ENCODE measurements at regions not wholly inside any gene's neighbourhood (a gene's known extent, or its start where the extent isn't known, plus 50 kb on each side); places are given as distances from the start of the nearest gene placed in this dataset.

DNA sequence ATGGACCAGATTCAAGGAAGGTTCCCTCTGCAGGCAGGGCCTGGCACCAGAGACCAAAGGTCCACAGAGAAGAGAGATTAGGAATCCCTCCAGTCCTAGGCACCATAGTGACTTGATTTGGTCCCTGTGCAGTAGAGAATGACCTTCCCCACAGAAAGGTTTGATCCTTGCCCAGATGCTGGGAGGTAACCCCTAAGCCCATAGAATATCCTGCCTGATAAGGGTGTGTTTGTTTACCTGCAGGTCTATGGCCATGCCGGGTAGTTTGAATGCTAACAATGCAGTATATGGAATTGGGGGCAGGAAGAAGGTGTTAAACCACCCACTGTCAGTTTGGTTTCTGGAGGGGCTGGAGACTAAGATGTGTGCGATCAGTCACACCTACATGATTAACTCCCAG, 57.1 kb upstream of the NFASC start:
- TF ChIP-seq, protein P1, sequence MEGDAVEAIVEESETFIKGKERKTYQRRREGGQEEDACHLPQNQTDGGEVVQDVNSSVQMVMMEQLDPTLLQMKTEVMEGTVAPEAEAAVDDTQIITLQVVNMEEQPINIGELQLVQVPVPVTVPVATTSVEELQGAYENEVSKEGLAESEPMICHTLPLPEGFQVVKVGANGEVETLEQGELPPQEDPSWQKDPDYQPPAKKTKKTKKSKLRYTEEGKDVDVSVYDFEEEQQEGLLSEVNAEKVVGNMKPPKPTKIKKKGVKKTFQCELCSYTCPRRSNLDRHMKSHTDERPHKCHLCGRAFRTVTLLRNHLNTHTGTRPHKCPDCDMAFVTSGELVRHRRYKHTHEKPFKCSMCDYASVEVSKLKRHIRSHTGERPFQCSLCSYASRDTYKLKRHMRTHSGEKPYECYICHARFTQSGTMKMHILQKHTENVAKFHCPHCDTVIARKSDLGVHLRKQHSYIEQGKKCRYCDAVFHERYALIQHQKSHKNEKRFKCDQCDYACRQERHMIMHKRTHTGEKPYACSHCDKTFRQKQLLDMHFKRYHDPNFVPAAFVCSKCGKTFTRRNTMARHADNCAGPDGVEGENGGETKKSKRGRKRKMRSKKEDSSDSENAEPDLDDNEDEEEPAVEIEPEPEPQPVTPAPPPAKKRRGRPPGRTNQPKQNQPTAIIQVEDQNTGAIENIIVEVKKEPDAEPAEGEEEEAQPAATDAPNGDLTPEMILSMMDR (IDR thresholded peaks at IDR 0.05; ENCODE audit: control insufficient read depth, insufficient read depth, low read depth, low read length, missing control alignments) = no peak
- no peak for DNase-seq (ENCODE audit: low read depth)
- no peak overlapping the region for H3K4me3 ChIP-seq (ENCODE audit: control insufficient read depth, low read depth, low read length)

DNA sequence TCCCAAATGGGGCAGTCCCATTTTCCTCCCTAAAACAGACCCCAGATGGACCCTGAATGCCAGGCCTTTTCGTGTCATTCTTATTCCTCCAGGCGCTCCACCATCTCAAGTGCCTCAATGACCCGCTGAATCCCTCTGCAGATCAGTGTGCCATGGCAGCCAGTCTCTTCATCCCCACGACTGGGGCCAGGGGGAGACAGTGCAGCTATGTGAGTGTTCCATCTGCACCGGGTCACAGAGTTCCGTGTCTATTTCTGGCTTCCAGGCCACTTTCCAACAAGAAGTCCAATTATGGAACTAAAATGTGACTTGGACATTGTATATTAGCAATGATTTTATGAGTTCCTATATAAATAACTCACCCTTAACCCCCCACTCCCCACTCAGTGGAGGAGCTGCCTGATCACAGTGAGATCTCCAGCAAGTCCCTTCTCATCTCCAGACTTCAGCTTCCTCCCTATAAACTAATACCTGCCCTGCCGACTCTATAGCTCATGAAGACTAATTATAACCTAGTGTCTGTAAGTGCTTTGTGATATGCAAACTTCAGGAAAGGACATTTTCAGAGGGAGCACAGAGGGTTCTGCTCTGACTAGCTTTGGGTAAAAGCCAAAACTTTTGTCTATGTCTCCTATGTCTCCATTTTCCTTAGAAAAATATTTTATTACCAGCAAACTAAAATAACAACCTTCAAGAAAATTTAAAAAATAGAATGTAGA, 56.3 kb upstream of the NFASC start:
- no peak overlapping the region for H3K4me3 ChIP-seq (ENCODE audit: control insufficient read depth, low read depth, low read length)
- DNase-seq (ENCODE audit: low read depth) = no peak
- TF ChIP-seq, protein P1 (IDR thresholded peaks at IDR 0.05; ENCODE audit: control insufficient read depth, insufficient read depth, low read depth, low read length, missing control alignments) = no peak

DNA sequence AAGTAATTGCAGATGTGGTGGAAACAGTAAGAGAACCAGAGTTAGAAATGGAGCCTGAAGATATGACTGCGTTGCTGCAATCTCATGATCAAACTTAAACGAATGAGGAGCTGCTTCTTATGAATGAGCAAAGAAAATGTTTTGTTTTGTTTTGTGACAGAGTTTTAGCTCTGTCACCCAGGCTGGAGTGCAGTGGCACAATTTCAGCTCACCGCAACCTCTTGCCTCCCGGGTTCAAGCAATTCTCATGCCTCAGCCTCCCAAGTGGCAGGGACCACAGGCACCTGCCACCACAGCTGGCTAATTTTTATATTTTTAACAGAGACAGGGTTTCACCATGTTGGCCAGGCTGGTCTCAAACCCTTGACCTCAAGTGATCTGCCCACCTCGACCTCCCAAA, 53.3 kb upstream of the NFASC start:
- DNase-seq (ENCODE audit: low read depth) = no peak
- H3K4me3 ChIP-seq (ENCODE audit: control insufficient read depth, low read depth, low read length) = no peak overlapping the region
- TF ChIP-seq, protein P1 (IDR thresholded peaks at IDR 0.05; ENCODE audit: control insufficient read depth, insufficient read depth, low read depth, low read length, missing control alignments) = no peak

DNA sequence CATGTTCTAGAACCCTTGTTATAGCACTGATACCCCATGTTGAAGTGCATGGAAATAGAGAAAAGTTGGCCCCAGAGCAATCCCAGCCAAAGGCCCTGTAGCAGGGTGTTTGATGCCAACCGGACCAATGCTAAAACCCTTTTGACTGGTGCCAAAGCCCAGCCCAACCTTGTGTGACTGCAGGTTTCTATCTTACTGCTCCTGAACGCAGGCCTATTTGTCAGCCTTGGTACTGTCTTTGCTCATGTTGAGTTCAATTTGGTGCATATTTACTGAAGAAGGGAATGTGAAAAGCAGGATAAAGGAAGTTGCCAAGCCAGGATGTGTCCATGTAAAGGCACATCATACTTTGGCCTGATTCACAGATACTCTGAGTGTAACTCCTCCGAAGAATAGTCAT, 51.7 kb upstream of the NFASC start:
- no peak overlapping the region for H3K4me3 ChIP-seq (ENCODE audit: control insufficient read depth, low read depth, low read length)
- TF ChIP-seq, protein P1 (IDR thresholded peaks at IDR 0.05; ENCODE audit: control insufficient read depth, insufficient read depth, low read depth, low read length, missing control alignments) = no peak
- DNase-seq (ENCODE audit: low read depth) = no peak

DNA sequence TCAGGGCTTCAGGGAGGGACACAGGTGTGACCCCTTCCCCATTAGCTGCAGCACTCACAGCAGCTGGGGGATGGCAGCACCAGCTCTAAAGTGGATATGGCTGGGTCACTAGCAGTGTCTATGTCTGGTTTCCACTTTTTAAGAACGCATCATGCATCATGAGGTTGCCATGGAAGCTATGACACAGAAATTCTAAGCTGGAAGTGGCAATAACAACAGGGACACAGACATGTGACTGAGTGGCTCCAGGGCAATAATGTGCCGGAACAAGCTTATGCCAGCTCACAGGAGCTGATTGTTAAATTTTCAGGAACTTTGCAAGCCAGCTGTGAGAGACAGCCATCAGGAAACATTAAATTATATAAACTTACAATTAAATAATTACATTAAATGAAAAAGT, 51.2 kb upstream of the NFASC start:
- DNase-seq (ENCODE audit: low read depth) = no peak
- H3K4me3 ChIP-seq (ENCODE audit: control insufficient read depth, low read depth, low read length) = no peak overlapping the region
- TF ChIP-seq, protein P1 (IDR thresholded peaks at IDR 0.05; ENCODE audit: control insufficient read depth, insufficient read depth, low read depth, low read length, missing control alignments) = no peak
